Suprapubic skin (tissue), 4 donors: ENCODE measurements at regions not wholly inside any gene's neighbourhood (a gene's known extent, or its start where the extent isn't known, plus 50 kb on each side); places are given as distances from the start of the nearest gene placed in this dataset.

Source experiments
- DNase-seq, 2 donors: peaks; one replicate each; pipeline ENCODE4 v3.0.0-alpha.2; 2019; ENCODE audit warnings: low spot score in 2 of 2
- H3K27ac ChIP-seq: fragments of 200-600 bp; sonication (generic); one replicate; pipeline ENCODE4 v1.5.1; 2019
- H3K27me3 ChIP-seq: fragments of 200-600 bp; sonication (generic); one replicate; pipeline ENCODE4 v1.5.1; 2019
- H3K36me3 ChIP-seq: fragments of 200-600 bp; sonication (generic); one replicate; pipeline ENCODE4 v1.5.1; 2019
- H3K4me1 ChIP-seq: fragments of 200-600 bp; sonication (generic); one replicate; pipeline ENCODE4 v1.5.1; 2019
- H3K4me3 ChIP-seq: fragments of 200-600 bp; sonication (generic); one replicate; pipeline ENCODE4 v1.5.1; 2019; ENCODE audit warnings: mild to moderate bottlenecking
- H3K9me3 ChIP-seq: fragments of 200-600 bp; sonication (generic); one replicate; pipeline ENCODE4 v1.5.1; 2019
- EP300 ChIP-seq: sonication (generic); formaldehyde crosslinking; IDR thresholded peaks from one replicate; pipeline ENCODE4 v1.6.1; 2017; ENCODE audit warnings: antibody characterized with exemption
- POLR2A ChIP-seq, 2 donors: fragments of 450-650 bp; IDR thresholded peaks; one replicate each; pipeline ENCODE4 v1.6.1; 2017; ENCODE audit warnings: antibody characterized with exemption in 2 of 2, mild to moderate bottlenecking in 2 of 2, moderate library complexity in 2 of 2
- POLR2AphosphoS5 ChIP-seq, 3 donors: sonication (generic); formaldehyde crosslinking; IDR thresholded peaks; one replicate each; pipeline ENCODE4 v1.6.1; 2017; ENCODE audit warnings: antibody characterized with exemption in 3 of 3
- WGBS: methylation state at CpG from one replicate; pipeline ENCODE4 v1.1.5; 2018; 5-methylcytosine and 5-hydroxymethylcytosine counted together
- TF ChIP-seq, protein P1 (sequence below), 2 donors: fragments of 200-600 bp in 1 of 2; fragments of 450-650 bp in 1 of 2; sonication (generic) in 1 of 2; IDR thresholded peaks; one replicate each; pipeline ENCODE4 v1.5.1; 2016 to 2019; ENCODE audit warnings: antibody characterized with exemption in 2 of 2, mild to moderate bottlenecking in 1 of 2, moderate library complexity in 1 of 2

GRCh38 chr14:41973178-41973577 lies 366.5 kb downstream of the LRFN5 start:
- Histone ChIP-seq H3K4me3 (no peak overlapping the region), H3K9me3 (peaks cover 8% of the 10 kb centered on the region), H3K27me3 (no peaks in the 10 kb centered on the region), H3K36me3 (no peaks in the 10 kb centered on the region), H3K4me1 (no peaks in the 10 kb centered on the region), H3K27ac (no peak overlapping the region)
- no peak for DNase-seq
- TF ChIP-seq POLR2AphosphoS5 (IDR thresholded peaks at IDR 0.05) (no peak), EP300 (no peak), POLR2A (IDR thresholded peaks at IDR 0.05) (no peak)
- TF ChIP-seq, protein P1, sequence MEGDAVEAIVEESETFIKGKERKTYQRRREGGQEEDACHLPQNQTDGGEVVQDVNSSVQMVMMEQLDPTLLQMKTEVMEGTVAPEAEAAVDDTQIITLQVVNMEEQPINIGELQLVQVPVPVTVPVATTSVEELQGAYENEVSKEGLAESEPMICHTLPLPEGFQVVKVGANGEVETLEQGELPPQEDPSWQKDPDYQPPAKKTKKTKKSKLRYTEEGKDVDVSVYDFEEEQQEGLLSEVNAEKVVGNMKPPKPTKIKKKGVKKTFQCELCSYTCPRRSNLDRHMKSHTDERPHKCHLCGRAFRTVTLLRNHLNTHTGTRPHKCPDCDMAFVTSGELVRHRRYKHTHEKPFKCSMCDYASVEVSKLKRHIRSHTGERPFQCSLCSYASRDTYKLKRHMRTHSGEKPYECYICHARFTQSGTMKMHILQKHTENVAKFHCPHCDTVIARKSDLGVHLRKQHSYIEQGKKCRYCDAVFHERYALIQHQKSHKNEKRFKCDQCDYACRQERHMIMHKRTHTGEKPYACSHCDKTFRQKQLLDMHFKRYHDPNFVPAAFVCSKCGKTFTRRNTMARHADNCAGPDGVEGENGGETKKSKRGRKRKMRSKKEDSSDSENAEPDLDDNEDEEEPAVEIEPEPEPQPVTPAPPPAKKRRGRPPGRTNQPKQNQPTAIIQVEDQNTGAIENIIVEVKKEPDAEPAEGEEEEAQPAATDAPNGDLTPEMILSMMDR (IDR thresholded peaks at IDR 0.05): no peak
- 66% methylated on average over 2 of the region's 2 CpGs for WGBS

GRCh38 chr14:41972531-41972930 lies 365.9 kb downstream of the LRFN5 start:
- no peak overlapping the region for H3K27ac ChIP-seq
- H3K36me3 ChIP-seq: no peaks in the 10 kb centered on the region
- no peak for TF ChIP-seq POLR2A (IDR thresholded peaks at IDR 0.05)
- TF ChIP-seq, protein P1 (IDR thresholded peaks at IDR 0.05): no peak
- no peak for TF ChIP-seq EP300
- TF ChIP-seq POLR2AphosphoS5 (IDR thresholded peaks at IDR 0.05): no peak

GRCh38 chr14:41960281-41960680 lies 353.6 kb downstream of the LRFN5 start:
- no peaks in the 10 kb centered on the region for H3K36me3 ChIP-seq
- H3K4me1 ChIP-seq: no peaks in the 10 kb centered on the region
- H3K27me3 ChIP-seq: no peaks in the 10 kb centered on the region
- no peak overlapping the region for H3K27ac ChIP-seq
- TF ChIP-seq POLR2AphosphoS5 (IDR thresholded peaks at IDR 0.05): no peak
- no peak for TF ChIP-seq EP300
- TF ChIP-seq, protein P1 (IDR thresholded peaks at IDR 0.05): no peak
- TF ChIP-seq POLR2A (IDR thresholded peaks at IDR 0.05): no peak
- no peak overlapping the region for H3K4me3 ChIP-seq
- no peak for DNase-seq
- WGBS: 67% methylated on average over 3 of the region's 3 CpGs
- H3K9me3 ChIP-seq: no peaks in the 10 kb centered on the region

More at GRCh38 chr14:41972531-41972930, 365.9 kb downstream of the LRFN5 start:
- Histone ChIP-seq H3K4me1 (no peaks in the 10 kb centered on the region), H3K27me3 (no peaks in the 10 kb centered on the region), H3K4me3 (no peak overlapping the region), H3K9me3 (peaks cover 8% of the 10 kb centered on the region)
- no peak for DNase-seq

DNA sequence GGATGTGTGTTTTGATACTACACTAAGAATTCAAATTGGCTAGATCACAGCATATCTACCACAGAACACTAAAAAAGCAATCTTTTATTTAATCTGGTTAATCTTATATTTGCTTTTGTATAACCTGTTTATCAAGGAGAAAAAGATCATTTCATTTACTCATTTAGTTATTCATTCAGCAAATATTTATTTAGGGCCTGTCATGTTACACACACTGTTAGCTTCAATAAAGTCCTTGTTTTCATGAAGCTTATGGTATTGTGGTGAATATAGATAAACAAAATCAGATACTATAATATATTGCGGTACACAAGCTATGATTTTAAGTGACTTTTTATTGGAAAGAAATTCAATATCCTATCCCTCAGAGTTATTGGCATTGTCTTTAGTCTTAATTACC lies 350.8 kb downstream of the LRFN5 start:
- no peaks in the 10 kb centered on the region for H3K9me3 ChIP-seq
- H3K4me1 ChIP-seq: no peaks in the 10 kb centered on the region
- DNase-seq: no peak
- H3K4me3 ChIP-seq: no peak overlapping the region
- H3K27ac ChIP-seq: no peak overlapping the region
- TF ChIP-seq POLR2A (IDR thresholded peaks at IDR 0.05) (no peak), POLR2AphosphoS5 (IDR thresholded peaks at IDR 0.05) (no peak), EP300 (no peak)
- TF ChIP-seq, protein P1 (IDR thresholded peaks at IDR 0.05): no peak
- WGBS: 31% methylated on average over 1 of the region's 1 CpG
- no peaks in the 10 kb centered on the region for H3K36me3 ChIP-seq
- H3K27me3 ChIP-seq: no peaks in the 10 kb centered on the region
